ENCODE measurements at regions not wholly inside any gene's neighbourhood (a gene's known extent, or its start where the extent isn't known, plus 50 kb on each side); places are given as distances from the start of the nearest gene placed in this dataset.

DNA sequence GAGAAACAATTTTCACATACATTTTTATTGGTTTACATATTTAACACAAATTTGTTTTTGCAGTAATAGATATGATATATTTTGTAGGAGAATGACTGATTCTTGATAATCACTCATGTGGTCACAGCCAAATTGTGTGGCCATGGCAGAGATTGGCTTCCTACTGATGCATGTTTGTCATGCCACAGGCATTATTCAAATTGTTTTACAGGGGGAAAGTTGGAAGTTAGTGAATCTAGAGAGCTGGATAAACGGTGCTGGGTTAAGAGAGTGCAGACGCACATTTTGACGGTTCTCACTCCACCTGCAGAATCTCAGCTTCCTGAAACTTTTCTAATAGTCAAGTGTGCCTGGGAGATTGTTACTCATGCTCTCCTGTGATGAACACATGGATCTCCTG is 91.1 kb upstream of the FBN2 start:
- Mint-ChIP-seq H3K27ac (no peak overlapping the region), H3K27me3 (peaks cover 0 to 2% of the 10 kb centered on the region in 2 donors), H3K4me3 (no peak overlapping the region), H3K4me1 (no peaks in the 10 kb centered on the region), H3K9me3 (peaks cover 0 to 5% (median 3%) of the 10 kb centered on the region in 5 donors), H3K36me3 (no peaks in the 10 kb centered on the region)
- Histone ChIP-seq H3K27me3 (ENCODE audit: insufficient read depth, low read length, poor library complexity, severe bottlenecking) (no peaks in the 10 kb centered on the region), H3K4me1 (ENCODE audit: insufficient read depth, low read length) (no peaks in the 10 kb centered on the region), H3K4me3 (ENCODE audit: low read length) (no peak overlapping the region), H3K9me3 (ENCODE audit: low read length) (no peaks in the 10 kb centered on the region), H3K36me3 (ENCODE audit: insufficient read depth, low read length) (no peaks in the 10 kb centered on the region), H3K27ac (ENCODE audit: low read depth, low read length) (no peak overlapping the region)
- DNase-seq = no peak
- ChIA-PET POLR2A (no interaction called here), CTCF (no interaction called here)

DNA sequence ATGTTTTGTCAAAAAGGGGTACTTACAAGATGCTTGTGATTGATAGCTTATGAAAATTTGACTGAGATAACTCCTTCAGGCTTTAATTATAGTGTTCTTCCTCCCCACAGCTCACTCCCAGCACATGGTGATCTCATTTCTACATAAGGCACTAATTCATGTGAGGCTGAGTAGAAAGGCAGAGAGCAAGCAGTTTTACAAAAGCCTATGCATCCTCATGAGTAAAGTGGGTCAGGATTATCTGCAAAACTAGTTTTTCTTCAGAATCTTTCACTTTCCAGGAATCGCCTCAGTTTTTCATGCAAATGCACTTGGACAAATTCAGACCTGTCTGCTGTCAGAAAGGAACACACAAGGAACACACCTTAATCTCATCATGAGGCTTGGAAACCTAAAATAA is 92.1 kb upstream of the FBN2 start:
- Mint-ChIP-seq H3K4me1 (no peaks in the 10 kb centered on the region), H3K27me3 (peaks cover 0 to 2% of the 10 kb centered on the region in 2 donors), H3K27ac (no peak overlapping the region), H3K4me3 (no peak overlapping the region), H3K36me3 (no peaks in the 10 kb centered on the region), H3K9me3 (peaks cover 0 to 6% (median 3%) of the 10 kb centered on the region in 5 donors)
- ChIA-PET POLR2A (no interaction called here), CTCF (no interaction called here)
- H3K27ac ChIP-seq (ENCODE audit: low read depth, low read length) = no peak overlapping the region
- H3K4me1 ChIP-seq (ENCODE audit: insufficient read depth, low read length) = no peaks in the 10 kb centered on the region
- H3K4me3 ChIP-seq (ENCODE audit: low read length) = no peak overlapping the region
- H3K27me3 ChIP-seq (ENCODE audit: insufficient read depth, low read length, poor library complexity, severe bottlenecking) = no peaks in the 10 kb centered on the region
- no peaks in the 10 kb centered on the region for H3K36me3 ChIP-seq (ENCODE audit: insufficient read depth, low read length)
- H3K9me3 ChIP-seq (ENCODE audit: low read length) = no peaks in the 10 kb centered on the region
- no peak for DNase-seq

DNA sequence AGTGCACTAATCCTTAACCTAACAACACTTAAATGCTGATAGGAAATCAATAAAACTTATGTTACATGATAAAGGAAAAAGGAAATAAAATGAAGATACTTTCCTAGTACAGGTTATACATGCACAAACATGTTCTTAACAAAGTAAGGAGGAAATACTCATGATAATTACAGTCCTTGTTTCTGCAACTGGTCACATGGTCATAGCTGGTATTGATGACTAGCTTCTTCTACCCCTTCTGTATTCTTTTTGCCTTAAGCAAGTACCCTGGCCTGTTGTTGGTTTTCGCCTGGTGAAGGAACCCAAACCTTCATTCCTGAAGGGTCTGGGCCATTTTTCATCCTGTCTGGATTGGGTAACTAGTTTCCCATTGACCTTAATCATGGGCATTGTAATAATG is 93.7 kb upstream of the FBN2 start:
- Mint-ChIP-seq H3K36me3 (no peaks in the 10 kb centered on the region), H3K9me3 (peaks cover 0 to 6% (median 3%) of the 10 kb centered on the region in 5 donors), H3K27ac (no peak overlapping the region), H3K4me1 (no peaks in the 10 kb centered on the region), H3K27me3 (peaks cover 0 to 2% of the 10 kb centered on the region in 2 donors), H3K4me3 (no peak overlapping the region)
- no peak for DNase-seq
- no peak overlapping the region for H3K4me3 ChIP-seq (ENCODE audit: low read length)
- ChIA-PET POLR2A (no interaction called here), CTCF (no interaction called here)
- no peak overlapping the region for H3K27ac ChIP-seq (ENCODE audit: low read depth, low read length)
- H3K36me3 ChIP-seq (ENCODE audit: insufficient read depth, low read length) = no peaks in the 10 kb centered on the region
- H3K27me3 ChIP-seq (ENCODE audit: insufficient read depth, low read length, poor library complexity, severe bottlenecking) = no peaks in the 10 kb centered on the region
- no peaks in the 10 kb centered on the region for H3K9me3 ChIP-seq (ENCODE audit: low read length)
- H3K4me1 ChIP-seq (ENCODE audit: insufficient read depth, low read length) = no peaks in the 10 kb centered on the region

DNA sequence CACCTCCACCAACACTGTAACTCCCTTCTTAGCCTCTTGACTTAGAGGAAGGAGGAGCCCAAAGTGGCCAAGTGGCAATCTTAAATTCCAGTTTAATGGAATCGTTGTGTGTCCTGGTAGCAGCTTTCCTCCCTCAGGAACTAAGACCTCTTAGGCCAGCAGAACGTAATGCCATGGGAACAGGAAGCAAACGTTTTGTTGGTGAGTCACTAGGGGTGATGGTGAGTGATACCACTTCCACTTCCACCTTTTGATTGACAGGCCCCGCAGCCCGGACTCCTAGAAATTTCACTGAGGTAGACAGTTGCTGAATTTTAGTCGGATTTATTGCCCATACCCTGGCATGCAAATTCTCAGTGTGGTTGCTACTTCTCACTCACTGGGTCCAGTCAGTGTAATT is 94.2 kb upstream of the FBN2 start:
- Mint-ChIP-seq H3K36me3 (no peaks in the 10 kb centered on the region), H3K27ac (no peak overlapping the region), H3K4me3 (no peak overlapping the region), H3K4me1 (no peaks in the 10 kb centered on the region), H3K9me3 (peaks cover 0 to 9% (median 3%) of the 10 kb centered on the region in 5 donors), H3K27me3 (peaks cover 0 to 2% of the 10 kb centered on the region in 2 donors)
- ChIA-PET POLR2A (no interaction called here), CTCF (no interaction called here)
- Histone ChIP-seq H3K4me1 (ENCODE audit: insufficient read depth, low read length) (no peaks in the 10 kb centered on the region), H3K27ac (ENCODE audit: low read depth, low read length) (no peak overlapping the region), H3K36me3 (ENCODE audit: insufficient read depth, low read length) (no peaks in the 10 kb centered on the region), H3K4me3 (ENCODE audit: low read length) (no peak overlapping the region), H3K9me3 (ENCODE audit: low read length) (no peaks in the 10 kb centered on the region), H3K27me3 (ENCODE audit: insufficient read depth, low read length, poor library complexity, severe bottlenecking) (no peaks in the 10 kb centered on the region)
- DNase-seq = no peak

DNA sequence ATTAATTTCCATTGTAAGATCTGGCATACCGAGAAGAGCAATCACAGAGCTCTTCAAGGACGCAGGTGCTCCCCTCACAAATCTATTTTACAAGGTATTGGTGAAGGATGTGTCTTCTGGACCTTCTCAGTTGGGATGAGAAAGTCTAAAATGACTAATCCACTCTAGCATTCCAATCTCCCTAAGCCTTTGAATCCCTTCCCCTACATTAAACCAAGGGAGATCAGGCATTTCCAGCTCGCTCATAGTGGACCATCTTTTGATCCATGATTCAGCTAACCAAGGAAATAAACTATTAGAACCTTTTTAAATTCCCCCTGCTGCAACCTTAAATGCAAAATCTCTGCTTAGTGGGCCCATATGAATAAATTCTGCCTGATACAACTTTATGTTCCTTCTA is 95.9 kb upstream of the FBN2 start:
- Histone ChIP-seq H3K4me1 (ENCODE audit: insufficient read depth, low read length) (no peaks in the 10 kb centered on the region), H3K27me3 (ENCODE audit: insufficient read depth, low read length, poor library complexity, severe bottlenecking) (no peaks in the 10 kb centered on the region), H3K27ac (ENCODE audit: low read depth, low read length) (no peak overlapping the region), H3K4me3 (ENCODE audit: low read length) (no peak overlapping the region), H3K36me3 (ENCODE audit: insufficient read depth, low read length) (no peaks in the 10 kb centered on the region), H3K9me3 (ENCODE audit: low read length) (no peaks in the 10 kb centered on the region)
- Mint-ChIP-seq H3K4me3 (no peak overlapping the region), H3K9me3 (peaks cover 0 to 12% (median 3%) of the 10 kb centered on the region in 5 donors), H3K27me3 (peaks cover 0 to 2% of the 10 kb centered on the region in 2 donors), H3K4me1 (no peaks in the 10 kb centered on the region), H3K36me3 (no peaks in the 10 kb centered on the region), H3K27ac (no peak overlapping the region)
- DNase-seq = no peak
- ChIA-PET POLR2A (no interaction called here), CTCF (no interaction called here)

DNA sequence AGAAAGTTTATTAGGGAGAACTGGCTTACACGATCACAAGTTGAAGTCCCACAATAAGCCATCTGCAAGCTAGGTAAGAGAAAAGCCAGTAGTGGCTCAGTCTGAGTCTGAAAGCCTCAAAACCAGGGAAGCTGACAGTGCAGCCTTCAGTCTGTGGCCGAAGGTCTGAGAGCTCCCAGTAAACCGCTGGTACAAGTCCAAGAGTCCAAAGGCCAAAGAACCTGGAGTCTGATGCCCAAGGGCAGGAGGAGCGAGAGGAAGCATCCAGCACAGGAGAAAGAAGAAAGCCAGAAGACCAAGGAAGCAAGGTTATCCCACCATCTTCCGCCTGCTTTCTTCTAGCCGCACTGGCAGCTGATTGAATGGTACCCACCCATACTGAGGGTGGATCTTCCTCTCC is 97.3 kb upstream of the FBN2 start:
- no peaks in the 10 kb centered on the region for H3K4me1 ChIP-seq (ENCODE audit: insufficient read depth, low read length)
- Mint-ChIP-seq H3K9me3 (peaks cover 0 to 12% (median 4%) of the 10 kb centered on the region in 5 donors), H3K4me3 (no peak overlapping the region), H3K27me3 (no peaks in the 10 kb centered on the region), H3K4me1 (no peaks in the 10 kb centered on the region), H3K36me3 (no peaks in the 10 kb centered on the region), H3K27ac (no peak overlapping the region)
- no peak overlapping the region for H3K27ac ChIP-seq (ENCODE audit: low read depth, low read length)
- no peak overlapping the region for H3K4me3 ChIP-seq (ENCODE audit: low read length)
- CTCF ChIA-PET = no interaction called here
- no peak for DNase-seq
- H3K27me3 ChIP-seq (ENCODE audit: insufficient read depth, low read length, poor library complexity, severe bottlenecking) = no peaks in the 10 kb centered on the region
- no peaks in the 10 kb centered on the region for H3K9me3 ChIP-seq (ENCODE audit: low read length)
- POLR2A ChIA-PET = interaction anchor here (0.5 kb wide), 1 partner anchor 123 kb away, joined by 3 read pairs; no protein-coding TSS in a partner anchor
- H3K36me3 ChIP-seq (ENCODE audit: insufficient read depth, low read length) = no peaks in the 10 kb centered on the region

DNA sequence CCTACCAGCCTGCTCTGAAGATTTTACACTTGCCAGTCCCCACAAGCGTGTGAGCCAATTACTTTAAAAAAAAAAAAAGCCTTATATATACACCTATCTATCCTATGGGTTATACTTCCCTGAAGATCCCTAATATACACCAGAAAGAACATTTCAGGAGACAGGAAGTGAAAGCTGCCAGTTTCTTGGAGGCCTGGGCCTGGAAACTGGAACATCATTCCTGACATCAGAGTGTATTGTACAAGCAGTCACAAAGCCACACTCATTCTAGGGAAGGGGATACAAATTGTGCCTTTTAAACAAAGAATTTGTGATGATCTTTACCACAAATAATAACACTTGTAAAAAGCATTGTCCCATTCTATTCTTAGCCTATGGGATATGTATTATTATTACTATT is 98.3 kb upstream of the FBN2 start:
- Mint-ChIP-seq H3K27me3 (no peaks in the 10 kb centered on the region), H3K9me3 (peaks cover 2 to 12% (median 4%) of the 10 kb centered on the region in 5 donors), H3K4me1 (no peaks in the 10 kb centered on the region), H3K4me3 (no peak overlapping the region), H3K27ac (no peak overlapping the region), H3K36me3 (no peaks in the 10 kb centered on the region)
- H3K27ac ChIP-seq (ENCODE audit: low read depth, low read length) = no peak overlapping the region
- no peaks in the 10 kb centered on the region for H3K27me3 ChIP-seq (ENCODE audit: insufficient read depth, low read length, poor library complexity, severe bottlenecking)
- CTCF ChIA-PET = no interaction called here
- DNase-seq = no peak
- POLR2A ChIA-PET = no interaction called here
- no peak overlapping the region for H3K4me3 ChIP-seq (ENCODE audit: low read length)
- H3K36me3 ChIP-seq (ENCODE audit: insufficient read depth, low read length) = no peaks in the 10 kb centered on the region
- no peaks in the 10 kb centered on the region for H3K9me3 ChIP-seq (ENCODE audit: low read length)
- no peaks in the 10 kb centered on the region for H3K4me1 ChIP-seq (ENCODE audit: insufficient read depth, low read length)

DNA sequence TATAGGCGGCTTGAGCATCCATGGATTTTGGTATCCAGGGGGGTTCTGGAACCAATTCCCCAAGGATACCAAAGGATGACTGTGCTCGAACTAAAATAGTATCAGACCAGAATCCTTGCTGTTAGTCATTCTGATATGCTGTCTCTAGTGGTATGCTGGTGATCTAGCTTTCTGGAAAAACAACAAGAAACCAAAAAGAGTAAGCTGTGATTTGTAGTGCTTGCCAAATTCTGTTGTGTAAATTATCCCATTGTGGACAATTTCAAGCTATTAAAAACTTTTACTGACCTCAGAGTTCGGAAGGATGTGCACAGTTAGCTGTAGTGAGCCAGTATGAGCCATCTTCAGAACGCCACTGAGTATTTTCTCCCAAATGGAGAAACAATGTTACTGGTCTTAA is 99.0 kb upstream of the FBN2 start:
- H3K4me1 ChIP-seq (ENCODE audit: insufficient read depth, low read length) = no peaks in the 10 kb centered on the region
- H3K36me3 ChIP-seq (ENCODE audit: insufficient read depth, low read length) = no peaks in the 10 kb centered on the region
- Mint-ChIP-seq H3K9me3 (peaks cover 2 to 12% (median 3%) of the 10 kb centered on the region in 5 donors), H3K4me3 (no peak overlapping the region), H3K36me3 (no peaks in the 10 kb centered on the region), H3K4me1 (no peaks in the 10 kb centered on the region), H3K27ac (no peak overlapping the region), H3K27me3 (no peaks in the 10 kb centered on the region)
- POLR2A ChIA-PET = no interaction called here
- no peaks in the 10 kb centered on the region for H3K9me3 ChIP-seq (ENCODE audit: low read length)
- H3K4me3 ChIP-seq (ENCODE audit: low read length) = no peak overlapping the region
- DNase-seq = no peak
- CTCF ChIA-PET = no interaction called here
- H3K27ac ChIP-seq (ENCODE audit: low read depth, low read length) = no peak overlapping the region
- H3K27me3 ChIP-seq (ENCODE audit: insufficient read depth, low read length, poor library complexity, severe bottlenecking) = no peaks in the 10 kb centered on the region

DNA sequence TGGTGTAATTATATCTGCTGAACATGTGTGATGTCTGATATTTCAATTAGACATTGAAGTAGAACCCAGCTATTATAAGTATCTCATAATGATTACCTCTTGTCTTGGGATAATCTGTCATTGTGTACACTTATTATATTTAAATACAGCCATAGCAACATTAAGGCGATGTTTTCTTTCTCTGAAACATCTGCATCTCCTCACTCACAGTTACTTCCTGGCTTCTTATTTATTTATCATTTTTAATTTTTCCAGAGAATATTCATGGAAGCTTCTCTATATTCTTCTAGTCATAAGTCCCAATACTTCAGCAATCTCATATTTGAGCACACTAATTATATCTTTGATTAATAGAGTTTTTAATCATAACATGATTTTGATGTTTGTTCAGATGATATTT is 103.8 kb upstream of the FBN2 start:
- H3K27me3 ChIP-seq (ENCODE audit: insufficient read depth, low read length, poor library complexity, severe bottlenecking) = no peaks in the 10 kb centered on the region
- peaks cover 0 to 11% (median 2%) of the 10 kb centered on the region in 5 donors for H3K9me3 Mint-ChIP-seq
- H3K36me3 Mint-ChIP-seq = no peaks in the 10 kb centered on the region
- no peaks in the 10 kb centered on the region for H3K4me1 Mint-ChIP-seq
- POLR2A ChIA-PET = no interaction called here
- H3K4me3 ChIP-seq (ENCODE audit: low read length) = no peak overlapping the region
- no peaks in the 10 kb centered on the region for H3K36me3 ChIP-seq (ENCODE audit: insufficient read depth, low read length)
- H3K27ac Mint-ChIP-seq = no peak overlapping the region
- no peak overlapping the region for H3K4me3 Mint-ChIP-seq
- no peaks in the 10 kb centered on the region for H3K4me1 ChIP-seq (ENCODE audit: insufficient read depth, low read length)
- H3K27ac ChIP-seq (ENCODE audit: low read depth, low read length) = no peak overlapping the region
- CTCF ChIA-PET = no interaction called here
- no peaks in the 10 kb centered on the region for H3K9me3 ChIP-seq (ENCODE audit: low read length)
- no peaks in the 10 kb centered on the region for H3K27me3 Mint-ChIP-seq
- DNase-seq = no peak
